GM23248 (cell line): ENCODE measurements at regions not wholly inside any gene's neighbourhood (a gene's known extent, or its start where the extent isn't known, plus 50 kb on each side); places are given as distances from the start of the nearest gene placed in this dataset.

Experiments used
- DNase-seq: peaks from one replicate; pipeline ENCODE4 v3.0.0-alpha.2; 2015
- H2AFZ ChIP-seq: fragments of 200-600 bp; sonication (generic); 2 replicates; pipeline ENCODE4 v1.6.1; 2016; ENCODE audit warnings: antibody characterized with exemption
- H3F3A ChIP-seq: fragments of 200-600 bp; sonication (generic); 2 replicates; pipeline ENCODE4 v1.6.1; 2016; ENCODE audit warnings: mild to moderate bottlenecking, antibody characterized with exemption, mixed run types; ENCODE audit not compliant: insufficient read depth
- H3K27ac ChIP-seq: fragments of 200-600 bp; sonication (generic); 2 replicates; pipeline ENCODE4 v1.5.1; 2016; ENCODE audit warnings: mild to moderate bottlenecking
- H3K27me3 ChIP-seq: fragments of 200-600 bp; sonication (generic); replicated peaks from 2 replicates; pipeline ENCODE4 v1.6.1; 2016; ENCODE audit warnings: mild to moderate bottlenecking; ENCODE audit not compliant: insufficient read depth
- H3K36me3 ChIP-seq: fragments of 200-600 bp; sonication (generic); 2 replicates; pipeline ENCODE4 v1.6.1; 2016; ENCODE audit warnings: low read depth, mild to moderate bottlenecking
- H3K4me1 ChIP-seq: fragments of 200-600 bp; sonication (generic); 2 replicates; pipeline ENCODE4 v1.6.1; 2016; ENCODE audit warnings: mild to moderate bottlenecking; ENCODE audit not compliant: insufficient read depth
- H3K4me2 ChIP-seq: fragments of 200-600 bp; sonication (generic); one replicate; pipeline ENCODE4 v1.6.1; 2016; ENCODE audit warnings: mild to moderate bottlenecking; ENCODE audit not compliant: unreplicated experiment
- H3K4me3 ChIP-seq: fragments of 200-600 bp; sonication (generic); 2 replicates; pipeline ENCODE4 v1.5.1; 2016; ENCODE audit warnings: mild to moderate bottlenecking
- H3K79me2 ChIP-seq: fragments of 200-600 bp; sonication (generic); 2 replicates; pipeline ENCODE4 v1.6.1; 2016; ENCODE audit warnings: mild to moderate bottlenecking; ENCODE audit not compliant: insufficient read depth
- H3K9ac ChIP-seq: fragments of 200-600 bp; sonication (generic); 2 replicates; pipeline ENCODE4 v1.6.1; 2016; ENCODE audit warnings: mild to moderate bottlenecking
- H3K9me2 ChIP-seq: fragments of 200-600 bp; sonication (generic); 2 replicates; pipeline ENCODE4 v1.6.1; 2016; ENCODE audit warnings: mixed run types, mild to moderate bottlenecking, moderate library complexity; ENCODE audit not compliant: insufficient read depth
- H3K9me3 ChIP-seq: fragments of 200-600 bp; sonication (generic); one replicate; pipeline ENCODE4 v1.6.1; 2017; ENCODE audit warnings: low read depth
- H4K20me1 ChIP-seq: fragments of 200-600 bp; sonication (generic); 2 replicates; pipeline ENCODE4 v1.6.0; 2016; ENCODE audit not compliant: insufficient read depth
- EZH2 ChIP-seq: fragments of 200-600 bp; sonication (generic); IDR thresholded peaks from 2 replicates; pipeline ENCODE4 v1.6.1; 2018; ENCODE audit warnings: antibody characterized with exemption, mild to moderate bottlenecking; ENCODE audit not compliant: insufficient read depth, poor library complexity, severe bottlenecking
- EZH2phosphoT487 ChIP-seq: fragments of 200-600 bp; sonication (generic); IDR thresholded peaks from 2 replicates; pipeline ENCODE4 v1.6.1; 2018; ENCODE audit warnings: antibody characterized with exemption, moderate library complexity, mild to moderate bottlenecking, low read depth; ENCODE audit not compliant: insufficient read depth
- WGBS, 2 experiments: methylation state at CpG; one replicate each; pipeline ENCODE4 v1.1.6; 2015 to 2017; ENCODE audit warnings: low lambda C conversion rate in 2 of 2, low coverage in 1 of 2; ENCODE audit errors: missing lambda C conversion rate in 2 of 2; 5-methylcytosine and 5-hydroxymethylcytosine counted together
- in situ Hi-C: fragments of 300-500 bp; cut with MboI; formaldehyde crosslinking; loops from 2 replicates; pipeline ENCODE4 v1.15.0; 2020

GRCh38 chr4:74624351-74625151 is 169.8 kb downstream of the BTC start:
- H3K79me2 ChIP-seq = no peaks in the 10 kb centered on the region
- 53 to 54% methylated on average over 5 of the region's 5 CpGs for WGBS, 2 experiments
- H3K4me3 ChIP-seq = no peak overlapping the region
- peaks cover 13% of the 10 kb centered on the region for H3F3A ChIP-seq
- H3K9me2 ChIP-seq = no peaks in the 10 kb centered on the region
- TF ChIP-seq EZH2 = no peak
- peak; percentile 97 for TF ChIP-seq EZH2phosphoT487
- in situ Hi-C loops = no loop called here
- H3K27ac ChIP-seq = no peak overlapping the region
- H3K36me3 ChIP-seq = no peaks in the 10 kb centered on the region
- H4K20me1 ChIP-seq = no peaks in the 10 kb centered on the region
- peaks cover 24% of the 10 kb centered on the region for H3K4me1 ChIP-seq
- no peaks in the 10 kb centered on the region for H3K9me3 ChIP-seq
- H3K27me3 ChIP-seq = peaks cover 26% of the 10 kb centered on the region
- no peak overlapping the region for H2AFZ ChIP-seq
- H3K4me2 ChIP-seq = peak overlapping the region; percentile 48
- peak; percentile 85 for DNase-seq
- no peak overlapping the region for H3K9ac ChIP-seq

GRCh38 chr4:74625981-74626380 is 168.3 kb downstream of the BTC start:
- peaks cover 13% of the 10 kb centered on the region for H3F3A ChIP-seq
- H3K27ac ChIP-seq = no peak overlapping the region
- WGBS, 2 experiments = 100% methylated on average over 1 of the region's 1 CpG
- H2AFZ ChIP-seq = no peak overlapping the region
- H3K79me2 ChIP-seq = no peaks in the 10 kb centered on the region
- H3K4me1 ChIP-seq = peaks cover 16% of the 10 kb centered on the region
- H3K27me3 ChIP-seq = peaks cover 33% of the 10 kb centered on the region
- no peaks in the 10 kb centered on the region for H4K20me1 ChIP-seq
- H3K4me3 ChIP-seq = no peak overlapping the region
- H3K9ac ChIP-seq = no peak overlapping the region
- no peak for DNase-seq
- no peak overlapping the region for H3K4me2 ChIP-seq
- in situ Hi-C loops = no loop called here
- TF ChIP-seq EZH2phosphoT487 (no peak), EZH2 (no peak)
- no peaks in the 10 kb centered on the region for H3K9me3 ChIP-seq
- no peaks in the 10 kb centered on the region for H3K9me2 ChIP-seq
- H3K36me3 ChIP-seq = no peaks in the 10 kb centered on the region

- in situ Hi-C loops = no loop called here
- DNase-seq = no peak
- H3K27ac ChIP-seq = no peak overlapping the region
These were observed 167.2 kb downstream of the BTC start for GRCh38 chr4:74627093-74627492.

GRCh38 chr4:74627504-74627903 is 166.8 kb downstream of the BTC start:
- Histone ChIP-seq H3K4me1 (peaks cover 26% of the 10 kb centered on the region), H3K9me3 (no peaks in the 10 kb centered on the region), H3K79me2 (no peaks in the 10 kb centered on the region), H3F3A (peaks cover 13% of the 10 kb centered on the region), H3K36me3 (no peaks in the 10 kb centered on the region), H3K27ac (no peak overlapping the region), H3K9me2 (no peaks in the 10 kb centered on the region), H2AFZ (no peak overlapping the region), H4K20me1 (no peaks in the 10 kb centered on the region), H3K9ac (no peak overlapping the region), H3K27me3 (peaks cover 24% of the 10 kb centered on the region), H3K4me3 (no peak overlapping the region), H3K4me2 (no peak overlapping the region)
- in situ Hi-C loops = no loop called here
- DNase-seq = no peak
- WGBS, 2 experiments = 87 to 90% methylated on average over 4 of the region's 4 CpGs
- TF ChIP-seq EZH2 = no peak
- TF ChIP-seq EZH2phosphoT487 = no peak

More at GRCh38 chr4:74627093-74627492, 167.2 kb downstream of the BTC start:
- peaks cover 22% of the 10 kb centered on the region for H3K4me1 ChIP-seq
- H3K4me3 ChIP-seq = no peak overlapping the region
- H3F3A ChIP-seq = peaks cover 13% of the 10 kb centered on the region
- H3K79me2 ChIP-seq = no peaks in the 10 kb centered on the region
- WGBS, 2 experiments = 92 to 96% methylated on average over 4 of the region's 4 CpGs
- H2AFZ ChIP-seq = no peak overlapping the region
- peaks cover 28% of the 10 kb centered on the region for H3K27me3 ChIP-seq
- H3K4me2 ChIP-seq = no peak overlapping the region
- no peaks in the 10 kb centered on the region for H3K9me2 ChIP-seq
- H3K9ac ChIP-seq = no peak overlapping the region
- H3K36me3 ChIP-seq = no peaks in the 10 kb centered on the region
- H3K9me3 ChIP-seq = no peaks in the 10 kb centered on the region
- no peaks in the 10 kb centered on the region for H4K20me1 ChIP-seq
- TF ChIP-seq EZH2phosphoT487 (no peak), EZH2 (no peak)
